ENCODE measurements at regions not wholly inside any gene's neighbourhood (a gene's known extent, or its start where the extent isn't known, plus 50 kb on each side); places are given as distances from the start of the nearest gene placed in this dataset.

GRCh38 chr11:134915881-134916280 lies 503.8 kb upstream of the B3GAT1 start:
- no peak for TF ChIP-seq POLR2A (IDR thresholded peaks at IDR 0.05)
- no peak for TF ChIP-seq CTCF (IDR thresholded peaks at IDR 0.05)

Measured in lower leg skin (tissue), 3 donors.